GM12891 (cell line): ENCODE measurements at regions not wholly inside any gene's neighbourhood (a gene's known extent, or its start where the extent isn't known, plus 50 kb on each side); places are given as distances from the start of the nearest gene placed in this dataset.

Source experiments
- DNase-seq: peaks from one replicate; pipeline ENCODE4 v3.0.0; 2011; ENCODE audit warnings: low spot score; ENCODE audit not compliant: insufficient read length
- FAIRE-seq: peaks from 2 replicates; lab custom pipeline; 2011; peaks lifted over from hg19 to GRCh38; lab: Jason Lieb, UNC
- PAX5 ChIP-seq: IDR thresholded peaks from 2 replicates; pipeline ENCODE4 v1.6.1; 2011; ENCODE audit warnings: low read length, moderate library complexity, mild to moderate bottlenecking; ENCODE audit not compliant: insufficient read depth, severe bottlenecking
- POLR2A ChIP-seq: IDR thresholded peaks from 2 replicates; pipeline ENCODE4 v1.6.1; 2011; ENCODE audit warnings: low read depth, low read length, control low read depth
- POLR2AphosphoS5 ChIP-seq: IDR thresholded peaks from 2 replicates; pipeline ENCODE4 v1.6.1; 2011; ENCODE audit warnings: low read depth, low read length, control low read depth
- POU2F2 ChIP-seq: IDR thresholded peaks from 2 replicates; pipeline ENCODE4 v1.6.1; 2011; ENCODE audit warnings: low read depth, mild to moderate bottlenecking, control low read depth, low read length, moderate library complexity
- SPI1 ChIP-seq: IDR thresholded peaks from 2 replicates; pipeline ENCODE4 v1.6.1; 2011; ENCODE audit warnings: low read depth, low read length, control low read depth
- TAF1 ChIP-seq: IDR thresholded peaks from 2 replicates; pipeline ENCODE4 v1.6.1; 2011; ENCODE audit warnings: low read depth, low read length, control low read depth

DNA sequence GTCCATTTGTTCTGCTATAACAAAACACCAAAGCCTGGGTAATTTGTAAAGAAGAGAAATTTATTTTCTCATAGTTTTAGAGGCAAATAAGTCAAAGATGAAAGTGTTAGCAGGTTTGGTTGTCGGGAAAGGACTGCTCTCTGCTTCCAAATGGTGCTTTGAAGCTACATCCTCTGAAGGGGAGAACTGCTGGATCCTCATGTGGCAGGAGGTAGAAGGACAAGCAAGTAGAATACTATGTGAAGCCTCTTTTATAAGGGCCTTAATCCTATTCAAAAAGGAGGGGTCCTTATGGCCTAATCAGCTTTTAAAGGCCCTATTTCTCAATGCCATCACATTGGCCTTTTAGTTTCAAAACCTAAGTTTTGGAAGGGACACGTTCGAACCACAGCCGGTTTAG, 826.0 kb upstream of the EPHA7 start:
- no peak for TF ChIP-seq TAF1
- no peak for TF ChIP-seq POU2F2
- no peak for TF ChIP-seq PAX5
- no peak for TF ChIP-seq POLR2AphosphoS5
- no peak for TF ChIP-seq SPI1
- no peak for TF ChIP-seq POLR2A
- FAIRE-seq (no peak), DNase-seq (no peak)

DNA sequence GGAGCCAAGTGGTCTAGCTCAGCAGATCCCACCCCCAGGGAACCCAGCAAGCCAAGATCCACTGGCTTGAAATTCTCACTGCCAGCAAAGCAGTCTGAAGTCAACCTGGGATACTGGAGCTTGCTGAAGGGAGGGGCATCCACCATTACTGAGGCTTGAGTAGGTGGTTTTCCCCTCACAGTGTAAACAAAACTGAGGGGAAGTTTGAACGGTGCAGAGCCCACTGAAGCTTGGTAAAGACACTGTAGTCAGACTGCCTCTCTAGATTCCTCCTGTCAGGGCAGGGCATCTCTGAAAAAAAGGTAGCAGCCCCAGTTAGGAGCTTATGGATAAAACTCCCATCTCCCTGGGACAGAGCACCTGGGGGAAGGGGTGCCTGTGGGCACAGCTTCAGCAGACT, 819.5 kb upstream of the EPHA7 start:
- TF ChIP-seq POLR2AphosphoS5 (no peak), POLR2A (no peak), SPI1 (no peak), PAX5 (no peak), TAF1 (no peak)
- FAIRE-seq (no peak), DNase-seq (no peak)

DNA sequence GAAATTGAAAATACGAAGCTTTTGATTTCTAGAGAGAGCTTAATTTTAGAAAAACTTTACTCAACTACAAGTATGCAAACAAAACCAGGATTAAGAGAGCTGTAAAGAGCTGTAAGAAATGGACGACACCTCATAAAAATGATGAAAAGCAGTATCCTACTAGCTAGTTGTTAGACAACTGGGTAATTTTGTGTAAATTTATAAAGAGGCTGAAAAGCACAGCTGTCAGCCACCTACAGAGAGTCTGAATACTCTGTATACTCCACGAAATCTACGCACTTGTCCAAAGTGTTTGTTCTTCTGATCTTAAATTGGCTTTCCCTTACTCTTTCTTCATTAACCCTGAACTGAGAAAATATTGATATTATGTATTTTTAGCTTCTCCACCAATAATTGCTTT, 808.4 kb upstream of the EPHA7 start:
- no peak for DNase-seq
- no peak for FAIRE-seq
- TF ChIP-seq POU2F2 (no peak), POLR2A (no peak), POLR2AphosphoS5 (no peak), PAX5 (no peak), TAF1 (no peak), SPI1 (no peak)

DNA sequence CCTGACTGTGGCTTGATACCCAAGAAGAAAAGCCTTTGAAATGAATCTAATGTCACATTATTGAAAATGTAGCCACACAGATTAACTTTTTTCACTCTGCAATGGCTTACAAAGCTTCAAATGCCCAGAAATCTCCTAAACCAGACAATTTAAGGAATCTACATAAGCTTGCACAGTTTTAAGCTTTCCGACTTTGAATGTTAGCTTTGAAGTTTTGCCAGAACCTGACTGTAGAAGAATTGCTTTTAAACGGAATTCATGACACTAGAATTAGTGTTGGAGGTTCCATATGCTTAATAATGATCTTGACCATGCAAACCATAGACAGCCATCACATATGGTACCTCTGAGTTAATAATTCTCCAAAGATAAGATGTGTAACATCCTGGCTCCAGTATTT, 798.5 kb upstream of the EPHA7 start:
- no peak for DNase-seq
- TF ChIP-seq POLR2A: no peak
- TF ChIP-seq SPI1: no peak
- no peak for TF ChIP-seq POLR2AphosphoS5
- TF ChIP-seq TAF1: no peak
- TF ChIP-seq POU2F2: no peak
- TF ChIP-seq PAX5: no peak
- FAIRE-seq: no peak

DNA sequence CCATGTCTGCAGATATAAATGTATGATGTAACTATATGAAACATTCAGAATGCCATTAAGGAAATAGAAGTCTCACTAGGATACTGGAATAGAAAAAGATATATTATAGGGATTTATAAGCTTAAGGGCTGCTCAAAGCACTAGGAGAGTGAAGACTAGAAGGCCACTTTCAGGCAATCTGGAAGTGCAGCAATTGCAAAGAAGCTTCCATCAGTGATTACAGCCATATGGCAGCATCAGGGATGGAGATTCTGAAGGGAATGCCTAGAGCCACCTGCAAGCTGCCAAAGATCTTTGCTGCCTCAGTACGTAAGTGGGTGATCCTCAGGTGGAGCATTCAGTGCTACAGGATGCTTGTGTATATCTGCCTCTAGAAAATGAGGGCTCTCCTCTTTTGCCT, 796.2 kb upstream of the EPHA7 start:
- TF ChIP-seq SPI1: no peak
- TF ChIP-seq POLR2A: no peak
- no peak for TF ChIP-seq POLR2AphosphoS5
- no peak for TF ChIP-seq TAF1
- no peak for TF ChIP-seq PAX5
- FAIRE-seq: no peak
- no peak for DNase-seq

DNA sequence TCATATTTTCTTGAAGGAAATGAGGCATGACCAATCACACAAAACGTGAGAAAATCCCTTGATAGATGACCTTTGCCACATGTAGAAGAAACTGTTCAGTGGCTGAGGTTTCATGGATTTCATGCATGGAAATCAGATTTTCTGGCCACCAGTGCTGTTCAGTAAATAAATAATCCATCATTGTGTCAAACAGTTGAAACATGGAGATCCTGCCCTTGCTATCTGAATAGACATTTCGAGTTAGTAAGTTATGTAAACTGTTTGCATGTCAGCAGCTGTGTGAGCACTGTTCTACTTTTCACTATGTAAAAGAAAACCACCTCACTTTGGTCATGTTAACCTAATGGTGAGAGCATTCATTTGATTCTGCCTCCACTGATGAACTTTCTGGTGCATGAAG, 793.9 kb upstream of the EPHA7 start:
- FAIRE-seq: no peak

DNA sequence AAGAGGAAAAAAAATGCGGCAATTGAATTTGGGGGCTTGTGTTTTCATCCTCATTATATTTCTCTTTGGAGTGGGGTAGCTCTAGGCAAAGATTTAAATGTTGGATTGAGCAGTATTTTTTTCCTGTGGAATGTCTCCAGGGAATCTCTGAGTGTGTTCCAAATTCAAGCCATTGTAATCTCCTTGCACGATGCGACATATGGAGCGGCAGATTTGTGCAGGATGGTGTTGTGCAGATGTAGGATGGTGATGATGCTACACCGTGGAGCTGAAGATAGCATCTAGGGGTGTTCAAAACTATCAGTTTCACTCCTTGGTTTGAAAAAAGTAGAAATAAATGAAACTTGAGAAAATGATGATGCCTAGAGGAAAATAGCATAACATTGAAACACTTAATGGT, 777.5 kb upstream of the EPHA7 start:
- FAIRE-seq (no peak), DNase-seq (no peak)
- TF ChIP-seq TAF1 (no peak), POU2F2 (no peak), PAX5 (no peak)

More for the DNA sequence above, 793.9 kb upstream of the EPHA7 start:
- DNase-seq: no peak
- TF ChIP-seq POLR2A (no peak), TAF1 (no peak), PAX5 (no peak), SPI1 (no peak), POLR2AphosphoS5 (no peak), POU2F2 (no peak)

DNA sequence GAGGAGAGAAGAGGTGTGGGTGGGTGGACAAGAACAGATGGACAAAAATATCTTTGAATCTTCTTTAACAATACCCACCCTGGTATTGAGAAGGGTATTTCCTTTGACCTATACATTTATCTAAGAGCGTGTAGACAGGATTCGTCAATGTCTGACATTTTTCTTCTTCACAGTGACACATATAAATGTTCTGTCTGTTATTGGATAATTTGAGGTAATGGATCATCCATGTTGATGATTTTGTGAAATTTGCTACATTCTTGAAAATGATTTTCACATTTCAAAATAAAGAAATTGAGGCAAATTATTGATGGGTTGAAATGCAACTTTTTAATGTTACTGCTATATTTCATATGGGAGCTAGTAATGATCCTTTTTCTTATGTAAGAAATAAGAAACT, 770.7 kb upstream of the EPHA7 start:
- TF ChIP-seq PAX5 (no peak), SPI1 (no peak)
- FAIRE-seq: no peak

DNA sequence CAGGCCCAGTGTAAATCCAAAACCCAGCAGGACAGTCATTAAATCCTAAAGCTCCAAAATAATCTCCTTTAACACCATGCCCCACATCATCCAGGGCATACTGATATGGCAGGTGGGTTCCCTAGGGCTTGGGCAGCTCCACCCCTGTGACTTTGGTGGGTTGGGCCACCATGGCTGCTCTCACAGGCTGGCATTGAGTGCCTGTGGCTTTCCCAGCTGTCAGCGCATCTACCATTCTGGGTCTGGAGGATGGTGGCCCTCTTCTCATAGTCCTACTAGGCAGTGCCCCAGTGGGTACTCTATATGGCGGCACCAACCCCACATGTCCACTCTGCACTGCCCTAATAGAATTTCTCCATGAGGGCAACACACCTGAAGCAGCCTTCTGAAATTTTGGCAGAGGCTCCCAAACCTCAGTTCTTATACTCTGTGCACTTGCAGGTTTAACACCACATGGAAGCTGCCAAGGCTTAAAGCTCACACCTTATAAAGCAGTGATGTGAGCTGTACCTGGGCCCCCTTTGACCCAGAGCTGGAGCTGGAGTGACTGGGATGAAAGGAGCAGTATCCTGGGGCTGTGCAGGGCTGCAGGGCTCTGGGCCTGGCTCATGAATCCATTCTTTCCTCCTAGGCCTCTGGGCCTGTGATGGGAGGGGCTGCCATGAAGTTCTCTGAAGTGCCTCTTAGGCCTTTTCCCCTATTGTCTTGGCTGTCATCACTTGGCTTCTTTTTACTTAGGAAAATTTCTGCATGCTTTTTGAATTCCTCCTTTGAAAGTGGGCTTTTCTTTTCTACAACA, 765.5 kb upstream of the EPHA7 start:
- DNase-seq: no peak
- TF ChIP-seq POU2F2 (no peak), TAF1 (no peak), POLR2A (no peak), PAX5 (no peak), POLR2AphosphoS5 (no peak), SPI1 (no peak)
- no peak for FAIRE-seq

More for the DNA sequence above, 770.7 kb upstream of the EPHA7 start:
- no peak for DNase-seq

DNA sequence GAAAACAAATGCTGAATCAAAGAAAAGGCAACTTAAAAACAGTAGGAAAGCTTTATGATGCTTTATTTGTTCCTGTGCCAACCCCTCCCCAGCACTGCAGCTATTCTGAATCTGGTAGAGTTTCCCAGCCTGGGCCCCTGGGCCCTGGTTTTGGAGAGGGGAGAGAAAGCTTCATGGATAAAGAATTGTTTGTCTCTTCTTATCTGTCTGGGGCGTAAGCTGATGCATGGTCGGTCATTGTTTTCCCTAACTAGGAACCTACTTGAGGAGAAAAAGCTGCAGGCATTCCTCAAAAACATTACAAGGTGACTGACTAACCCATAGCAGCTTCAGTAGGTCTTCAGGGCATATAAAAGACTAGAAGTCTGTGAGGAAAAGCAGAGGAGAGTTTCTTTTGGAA, 758.1 kb upstream of the EPHA7 start:
- no peak for DNase-seq
- TF ChIP-seq SPI1: no peak
- TF ChIP-seq POLR2AphosphoS5: no peak
- TF ChIP-seq PAX5: no peak
- TF ChIP-seq POU2F2: no peak
- no peak for TF ChIP-seq TAF1
- TF ChIP-seq POLR2A: no peak
- FAIRE-seq: no peak
